Adrenal gland (tissue), 9 donors: ENCODE measurements at regions not wholly inside any gene's neighbourhood (a gene's known extent, or its start where the extent isn't known, plus 50 kb on each side); places are given as distances from the start of the nearest gene placed in this dataset.
A peak's percentile ranks its signal among the peaks of the same experiment; 100 is the strongest.

Source experiments
- DNase-seq, 7 donors: peaks; one replicate each; pipeline ENCODE4 v3.0.0-alpha.2; 2019 to 2020
- H3K27ac ChIP-seq, 5 donors: fragments of 200-600 bp; sonication (generic) in 4 of 5; 1 replicate in 3 of 5; 2 replicates in 2 of 5; pipeline versions ENCODE4 v1.5.1 to v1.8.0; 2016 to 2020; ENCODE audit warnings: mild to moderate bottlenecking in 1 of 5
- H3K27me3 ChIP-seq: fragments of 200-600 bp; 2 replicates; pipeline ENCODE4 v1.8.0; 2021
- H3K36me3 ChIP-seq, 2 donors: fragments of 200-600 bp; replicated peaks in 1 of 2; 1 replicate in 1 of 2; 2 replicates in 1 of 2; pipeline versions ENCODE4 v1.5.1 to v1.8.0; 2018 to 2022
- H3K4me1 ChIP-seq, 2 donors: fragments of 200-600 bp; replicated peaks in 1 of 2; 1 replicate in 1 of 2; 2 replicates in 1 of 2; pipeline versions ENCODE4 v1.5.1 to v1.8.0; 2018 to 2021
- H3K4me3 ChIP-seq, 4 donors: fragments of 200-600 bp; sonication (generic) in 3 of 4; one replicate each; pipeline ENCODE4 v1.5.1; 2016 to 2018
- H3K9me3 ChIP-seq, 3 donors: fragments of 200-600 bp; sonication (generic) in 1 of 3; replicated peaks in 1 of 3; 1 replicate in 2 of 3; 2 replicates in 1 of 3; pipeline versions ENCODE4 v1.5.1 to v1.8.0; 2016 to 2021
- CTCF ChIP-seq, 6 experiments: fragments of 450-650 bp in 4 of 6; fragments of 200-600 bp in 2 of 6; sonication (generic) in 1 of 6; IDR thresholded peaks; 1 replicate in 5 of 6; 2 replicates in 1 of 6; pipeline versions ENCODE4 v1.5.1 to v1.8.0; 2016 to 2021; ENCODE audit warnings: antibody characterized with exemption in 6 of 6, mild to moderate bottlenecking in 2 of 6, moderate library complexity in 1 of 6
- POLR2A ChIP-seq, 2 donors: fragments of 450-650 bp; IDR thresholded peaks; one replicate each; pipeline ENCODE4 v1.6.1; 2017; ENCODE audit warnings: antibody characterized with exemption in 2 of 2, mild to moderate bottlenecking in 2 of 2, moderate library complexity in 1 of 2
- WGBS, 4 donors: extraction: QIAGEN DNeasy Blood & Tissue Kit in 2 of 4; methylation state at CpG; one replicate each; pipeline versions ENCODE4 v1.1.5 to v1.1.7; 2013 to 2017; 5-methylcytosine and 5-hydroxymethylcytosine counted together
- intact Hi-C, 2 donors: fragments of 100-400 bp; cut with DNase I; formaldehyde crosslinking; loops; one replicate each; pipeline versions ENCODE4 v1.14.1 to v1.15.0; 2022 to 2023
- donor health status: healthy with polysubstance abuse.
- donor health status: Bipolar disorder and iron deficiency.
- donor health status: DM: yes; HTN: yes; CAD: no.
- donor health status: DM: no; HTN: no; CAD: no.
- donor health status: DM: no; HTN: no; CAD: no.

- Histone ChIP-seq H3K27me3 (no peaks in the 10 kb centered on the region), H3K4me3 (no peak overlapping the region), H3K36me3 (no peaks in the 10 kb centered on the region), H3K27ac (no peak overlapping the region), H3K4me1 (no peaks in the 10 kb centered on the region), H3K9me3 (no peaks in the 10 kb centered on the region)
- DNase-seq = no peak
- no peak for TF ChIP-seq CTCF (IDR thresholded peaks at IDR 0.05)
- no peak for TF ChIP-seq POLR2A (IDR thresholded peaks at IDR 0.05)
- intact Hi-C loops = no loop called here
- 61 to 77% (median 71%) methylated on average over 12 to 14 of the region's 14 CpGs for WGBS, 4 donors
Measured at GRCh38 chr21:39029900-39030884, 153.1 kb downstream of the PSMG1 start.

- peak overlapping the region in 1 of 5 donors; percentile 19 for H3K27ac ChIP-seq
- no peaks in the 10 kb centered on the region for H3K4me1 ChIP-seq
- H3K9me3 ChIP-seq = no peaks in the 10 kb centered on the region
- H3K36me3 ChIP-seq = no peaks in the 10 kb centered on the region
- TF ChIP-seq POLR2A (IDR thresholded peaks at IDR 0.05) = no peak
- TF ChIP-seq CTCF (IDR thresholded peaks at IDR 0.05) = no peak
- WGBS, 4 donors = 67 to 72% (median 68%) methylated on average over 7 of the region's 7 CpGs
- DNase-seq = no peak
- H3K4me3 ChIP-seq = no peak overlapping the region
- intact Hi-C loops = no loop called here
- H3K27me3 ChIP-seq = no peaks in the 10 kb centered on the region
Measured at GRCh38 chr21:39029086-39029755, 154.0 kb downstream of the PSMG1 start.

GRCh38 chr21:39025198-39025597, 158.1 kb downstream of the PSMG1 start:
- H3K4me3 ChIP-seq = no peak overlapping the region
- TF ChIP-seq CTCF (IDR thresholded peaks at IDR 0.05) (no peak), POLR2A (IDR thresholded peaks at IDR 0.05) (no peak)
- H3K4me1 ChIP-seq = peaks cover 2 to 16% of the 10 kb centered on the region in 2 donors
- intact Hi-C loops = no loop called here
- no peak overlapping the region for H3K27ac ChIP-seq
- no peaks in the 10 kb centered on the region for H3K36me3 ChIP-seq
- H3K9me3 ChIP-seq = no peaks in the 10 kb centered on the region
- WGBS, 4 donors = 74 to 94% (median 90%) methylated on average over 5 of the region's 5 CpGs
- no peaks in the 10 kb centered on the region for H3K27me3 ChIP-seq
- no peak for DNase-seq

- WGBS, 4 donors = 83 to 93% (median 87%) methylated on average over 2 of the region's 2 CpGs
- Histone ChIP-seq H3K36me3 (no peaks in the 10 kb centered on the region), H3K9me3 (no peaks in the 10 kb centered on the region), H3K27ac (no peak overlapping the region), H3K4me1 (peaks cover 2 to 16% of the 10 kb centered on the region in 2 donors), H3K4me3 (no peak overlapping the region), H3K27me3 (no peaks in the 10 kb centered on the region)
- TF ChIP-seq CTCF (IDR thresholded peaks at IDR 0.05) (no peak), POLR2A (IDR thresholded peaks at IDR 0.05) (no peak)
- intact Hi-C loops = no loop called here
- DNase-seq = no peak
Measured at GRCh38 chr21:39024538-39024937, 158.7 kb downstream of the PSMG1 start.
